Neural crest cell (in vitro differentiated cells): ENCODE measurements at regions not wholly inside any gene's neighbourhood (a gene's known extent, or its start where the extent isn't known, plus 50 kb on each side); places are given as distances from the start of the nearest gene placed in this dataset.

Experiments
- DNase-seq: peaks from one replicate; pipeline ENCODE4 v3.0.0; 2021; ENCODE audit warnings: low read depth, mixed read lengths, low spot score
- H3K27ac Mint-ChIP-seq: one replicate; pipeline ENCODE4 v1.8.0; 2021; ENCODE audit warnings: mild to moderate bottlenecking, mixed read lengths; ENCODE audit not compliant: unreplicated experiment
- H3K27me3 Mint-ChIP-seq: 2 replicates; pipeline ENCODE4 v1.8.0; 2021; ENCODE audit warnings: low read depth, mild to moderate bottlenecking, mixed read lengths
- H3K36me3 Mint-ChIP-seq: 2 replicates; pipeline ENCODE4 v1.8.0; 2021; ENCODE audit warnings: low read depth, mild to moderate bottlenecking, mixed read lengths
- H3K4me1 Mint-ChIP-seq: 2 replicates; pipeline ENCODE4 v1.8.0; 2021; ENCODE audit warnings: mixed read lengths
- H3K4me3 Mint-ChIP-seq: one replicate; pipeline ENCODE4 v1.8.0; 2021; ENCODE audit warnings: mild to moderate bottlenecking, mixed read lengths
- H3K9me3 Mint-ChIP-seq: 2 replicates; pipeline ENCODE4 v1.8.0; 2021; ENCODE audit warnings: mixed read lengths
- CTCF ChIP-seq: fragments of 200-600 bp; sonication (generic); conservative IDR thresholded peaks from 2 replicates; pipeline ENCODE4 v1.5.0; 2021; ENCODE audit warnings: antibody characterized with exemption, mild to moderate bottlenecking

GRCh38 chr5:20476016-20476415 lies 488.0 kb upstream of the CDH18 start:
- no peaks in the 10 kb centered on the region for H3K27me3 Mint-ChIP-seq
- H3K36me3 Mint-ChIP-seq: no peaks in the 10 kb centered on the region

GRCh38 chr5:20470997-20471396 lies 483.0 kb upstream of the CDH18 start:
- H3K4me3 Mint-ChIP-seq: no peak overlapping the region
- H3K9me3 Mint-ChIP-seq: no peaks in the 10 kb centered on the region
- H3K4me1 Mint-ChIP-seq: no peaks in the 10 kb centered on the region
- TF ChIP-seq CTCF: no peak
- no peak overlapping the region for H3K27ac Mint-ChIP-seq
- DNase-seq: no peak
- no peaks in the 10 kb centered on the region for H3K27me3 Mint-ChIP-seq
- no peaks in the 10 kb centered on the region for H3K36me3 Mint-ChIP-seq

More at GRCh38 chr5:20476016-20476415, 488.0 kb upstream of the CDH18 start:
- TF ChIP-seq CTCF: no peak
- no peak overlapping the region for H3K4me3 Mint-ChIP-seq
- no peaks in the 10 kb centered on the region for H3K4me1 Mint-ChIP-seq
- H3K27ac Mint-ChIP-seq: no peak overlapping the region
- H3K9me3 Mint-ChIP-seq: no peaks in the 10 kb centered on the region
- DNase-seq: no peak

- H3K4me1 Mint-ChIP-seq: no peaks in the 10 kb centered on the region
- TF ChIP-seq CTCF: no peak
- H3K9me3 Mint-ChIP-seq: no peaks in the 10 kb centered on the region
- H3K4me3 Mint-ChIP-seq: no peak overlapping the region
- no peak for DNase-seq
- no peak overlapping the region for H3K27ac Mint-ChIP-seq
- H3K36me3 Mint-ChIP-seq: no peaks in the 10 kb centered on the region
- H3K27me3 Mint-ChIP-seq: no peaks in the 10 kb centered on the region
Observed at GRCh38 chr5:20469792-20470191, 481.8 kb upstream of the CDH18 start.

- no peak for TF ChIP-seq CTCF
- Mint-ChIP-seq H3K27me3 (no peaks in the 10 kb centered on the region), H3K27ac (no peak overlapping the region), H3K36me3 (no peaks in the 10 kb centered on the region), H3K4me1 (no peaks in the 10 kb centered on the region), H3K9me3 (no peaks in the 10 kb centered on the region), H3K4me3 (no peak overlapping the region)
- no peak for DNase-seq
Observed at GRCh38 chr5:20469390-20469789, 481.4 kb upstream of the CDH18 start.

- DNase-seq: no peak
- Mint-ChIP-seq H3K9me3 (no peaks in the 10 kb centered on the region), H3K4me3 (no peak overlapping the region), H3K36me3 (no peaks in the 10 kb centered on the region), H3K4me1 (no peaks in the 10 kb centered on the region), H3K27me3 (no peaks in the 10 kb centered on the region), H3K27ac (no peak overlapping the region)
- no peak for TF ChIP-seq CTCF
Observed at GRCh38 chr5:20466512-20466911, 478.5 kb upstream of the CDH18 start.

- Mint-ChIP-seq H3K27ac (no peak overlapping the region), H3K27me3 (no peaks in the 10 kb centered on the region), H3K9me3 (no peaks in the 10 kb centered on the region), H3K4me1 (no peaks in the 10 kb centered on the region), H3K36me3 (no peaks in the 10 kb centered on the region), H3K4me3 (no peak overlapping the region)
- TF ChIP-seq CTCF: no peak
- no peak for DNase-seq
Observed at GRCh38 chr5:20463206-20463605, 475.2 kb upstream of the CDH18 start.
